HG02970 (cell line): ENCODE measurements at regions not wholly inside any gene's neighbourhood (a gene's known extent, or its start where the extent isn't known, plus 50 kb on each side); places are given as distances from the start of the nearest gene placed in this dataset.
"Not testable (repeated sequence)": the region's sequence is repeated elsewhere in the genome, so short reads cannot be mapped to it uniquely, and the experiment has no call there.

Experiments
- ATAC-seq: cut with Tn5 transposase; IDR thresholded peaks from one replicate; pipeline ENCODE4 v1.9.1; 2021; ENCODE audit warnings: mild to moderate bottlenecking, moderate library complexity, moderate number of reproducible peaks; ENCODE audit not compliant: unreplicated experiment, low FRiP score

DNA sequence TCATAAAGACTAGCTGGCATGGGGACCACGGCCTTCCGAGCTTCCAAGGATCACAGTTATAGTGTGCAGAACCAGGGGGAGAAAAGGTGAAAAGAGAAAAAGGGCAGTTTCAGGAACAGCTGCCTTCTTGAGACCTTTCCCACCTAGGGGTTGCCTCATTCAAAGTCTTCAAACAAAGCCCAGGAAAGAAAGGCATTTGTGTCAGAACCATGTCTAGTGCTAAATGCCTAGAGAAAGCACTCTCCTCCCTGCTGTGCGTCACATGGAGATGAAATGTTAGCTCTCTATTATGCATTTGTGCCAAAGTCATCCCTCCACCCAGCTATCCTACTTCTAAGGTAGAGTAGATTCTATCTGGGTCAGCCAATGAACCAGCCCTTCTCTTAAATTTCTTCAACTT is 1037.3 kb upstream of the WWC1 start:
- ATAC-seq = no peak

DNA sequence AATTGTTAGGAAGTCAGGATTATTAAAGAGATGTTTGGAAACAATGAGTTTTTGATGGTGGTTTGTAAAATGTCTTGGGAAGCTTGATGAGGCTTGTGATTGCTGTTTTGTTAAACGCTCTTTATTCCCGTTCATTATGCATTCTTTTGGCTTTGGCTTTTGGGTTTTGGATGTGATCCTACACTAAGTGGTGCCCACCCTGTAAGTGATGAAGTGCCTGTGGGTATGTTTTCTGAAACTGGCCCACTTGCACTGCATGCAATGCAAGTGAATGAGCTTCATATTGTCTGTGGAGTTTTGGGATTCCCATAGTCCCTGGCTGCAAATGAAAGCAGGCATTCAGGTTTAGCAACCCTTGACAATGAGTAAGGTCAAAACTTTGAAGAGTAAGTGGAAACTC is 1035.5 kb upstream of the WWC1 start:
- no peak for ATAC-seq

DNA sequence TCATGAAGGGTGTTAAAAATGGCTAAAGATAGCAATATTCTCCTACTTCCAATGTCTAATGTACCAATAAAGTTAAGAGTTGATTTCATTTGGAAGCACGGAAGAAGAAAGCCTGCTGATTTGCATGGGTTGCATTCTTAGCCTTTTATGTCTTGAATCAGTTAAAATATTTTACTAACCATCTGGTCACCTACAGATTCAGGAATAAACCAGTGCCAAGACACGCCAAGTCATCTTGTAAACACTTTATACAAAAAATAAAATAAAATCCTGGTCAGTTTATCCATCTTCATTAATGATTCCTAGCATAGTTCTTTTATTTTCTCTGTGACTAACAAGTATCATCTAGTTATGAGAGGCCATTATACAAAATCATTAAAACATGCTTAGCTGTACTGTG is 1031.6 kb upstream of the WWC1 start:
- ATAC-seq = no peak

DNA sequence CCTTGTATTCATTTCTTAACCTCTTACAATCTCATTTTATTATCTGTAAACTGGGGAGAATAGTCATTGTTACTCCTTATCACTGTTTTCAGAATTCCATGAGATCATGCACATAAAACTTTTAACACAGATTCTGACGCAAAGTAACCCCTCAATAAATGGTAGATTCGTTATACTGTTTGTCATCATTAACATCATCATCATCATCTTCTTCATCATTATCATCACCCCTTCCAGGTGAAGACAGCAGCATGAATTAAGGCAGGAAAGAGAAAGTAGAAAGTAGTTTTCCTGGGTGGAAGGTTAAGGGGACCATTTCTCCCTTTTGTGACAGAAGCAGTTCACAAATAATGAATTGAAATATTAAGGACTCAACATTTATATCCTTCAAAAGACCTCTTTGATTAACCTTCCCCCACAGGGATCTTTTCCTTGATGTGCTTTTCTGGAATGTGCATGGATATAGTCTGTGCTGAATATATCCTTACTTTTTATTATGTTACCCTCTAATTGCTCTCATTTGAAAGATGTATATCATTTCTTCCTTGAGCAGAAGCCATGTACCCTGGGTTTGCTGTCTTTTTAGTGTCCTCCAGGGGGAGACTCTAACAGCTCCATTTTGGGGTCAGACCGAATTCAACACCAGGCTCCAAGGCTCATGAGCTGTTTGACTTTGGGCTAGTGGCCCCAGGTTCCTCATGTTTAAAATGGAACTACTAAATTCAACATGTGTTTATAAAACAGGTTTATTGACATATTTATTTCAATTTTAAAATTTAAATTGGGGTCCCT is 1029.9 kb upstream of the WWC1 start:
- ATAC-seq = no peak

DNA sequence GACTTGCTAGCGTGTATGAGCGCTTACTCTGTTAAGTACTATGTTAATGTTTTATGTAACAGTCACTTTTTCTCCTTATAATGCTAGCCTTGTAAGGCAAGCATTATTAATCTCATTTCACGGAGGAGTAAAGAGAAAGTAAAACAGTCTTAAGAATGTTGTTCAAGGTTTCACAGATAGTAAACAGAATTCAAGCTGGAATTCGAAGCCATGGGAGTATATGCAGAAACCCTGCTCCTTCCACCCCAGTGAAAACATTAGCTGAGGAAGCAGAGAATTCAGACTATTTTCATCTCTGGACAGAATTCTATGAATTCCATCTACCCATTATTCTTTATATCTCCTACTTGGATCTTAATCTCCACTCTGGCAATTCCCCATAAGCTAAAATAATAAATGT is 1028.3 kb upstream of the WWC1 start:
- ATAC-seq = no peak

DNA sequence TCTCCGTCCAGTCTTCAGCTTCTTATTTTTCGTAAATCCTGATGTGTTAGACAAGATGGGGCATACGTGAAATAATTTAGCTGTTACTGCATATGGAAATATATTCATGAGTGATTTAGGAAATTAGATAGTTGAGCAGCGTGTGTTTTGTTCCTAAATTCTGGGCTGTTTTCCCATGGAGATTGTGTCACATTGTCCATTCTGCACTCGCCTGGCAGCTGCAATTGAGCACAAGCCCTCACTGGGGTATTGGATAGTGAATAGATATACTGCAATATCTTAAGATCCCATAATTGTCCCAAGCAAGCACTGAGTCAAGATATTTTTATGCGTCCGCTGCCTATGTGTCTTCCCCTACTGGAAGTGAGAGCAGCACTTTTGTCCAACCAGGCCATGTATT is 1027.1 kb upstream of the WWC1 start:
- no peak for ATAC-seq

GRCh38 chr5:167268337-167268736 is 1023.1 kb upstream of the WWC1 start:
- ATAC-seq = no peak

DNA sequence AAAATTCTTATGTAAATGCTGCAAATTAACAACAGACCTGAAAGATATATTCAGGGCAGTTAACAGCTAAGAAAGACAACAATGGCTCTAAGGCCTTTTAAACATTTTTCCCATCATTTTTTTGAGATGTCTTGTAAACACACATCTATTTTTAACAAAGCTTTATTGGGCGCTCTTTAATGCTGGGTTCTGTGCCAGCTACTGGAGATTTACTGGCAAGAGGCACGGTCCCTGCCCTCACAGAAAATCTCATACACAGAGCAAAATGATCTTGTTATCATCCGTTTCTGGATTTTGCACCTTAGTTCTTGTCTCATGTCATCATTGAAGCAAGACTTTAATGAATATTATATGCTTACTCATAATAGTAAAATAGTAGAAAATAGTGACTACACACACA is 1022.3 kb upstream of the WWC1 start:
- no peak for ATAC-seq

GRCh38 chr5:167271081-167271480 is 1020.4 kb upstream of the WWC1 start:
- no peak for ATAC-seq

- ATAC-seq = no peak
Observed at GRCh38 chr5:167271511-167271910, 1019.9 kb upstream of the WWC1 start.

DNA sequence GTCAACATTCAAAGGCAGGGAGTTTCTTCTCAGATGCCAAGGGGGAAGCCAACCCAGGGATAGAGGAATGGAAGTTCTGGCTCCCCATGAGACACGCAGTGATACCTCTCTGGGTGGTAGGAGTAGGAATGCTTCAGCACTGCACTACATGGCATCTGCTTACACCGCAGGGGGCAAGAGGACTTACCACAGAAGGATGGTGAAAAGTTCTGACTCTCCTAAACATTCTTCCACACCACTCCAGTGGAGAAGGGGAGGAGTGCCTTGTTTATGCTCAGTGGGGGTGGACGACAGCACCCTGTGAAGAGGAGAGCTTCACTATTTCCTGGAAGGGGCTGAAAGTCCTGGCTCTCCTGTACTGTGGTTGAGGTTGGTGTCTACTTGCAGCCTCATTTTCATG is 1011.3 kb upstream of the WWC1 start:
- no peak for ATAC-seq

DNA sequence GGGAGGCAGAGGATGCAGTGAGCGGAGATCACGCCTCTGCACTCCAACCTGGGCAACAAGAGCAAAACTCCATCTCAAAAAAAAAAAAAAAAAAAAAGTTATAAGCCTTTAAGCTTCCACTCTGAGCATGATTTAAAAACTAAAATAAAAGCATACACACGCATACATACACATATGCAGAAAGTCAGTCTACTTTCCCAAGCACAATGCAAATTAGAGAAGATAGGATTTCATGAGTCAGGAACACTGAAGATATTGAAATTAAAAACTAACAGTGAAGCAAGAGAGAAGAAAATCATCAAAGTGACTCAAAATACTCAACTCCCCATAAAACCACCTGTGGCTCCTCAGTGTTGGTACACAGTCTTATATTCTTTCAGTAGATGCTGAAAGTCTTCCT is 1009.5 kb upstream of the WWC1 start:
- no peak for ATAC-seq

GRCh38 chr5:167283691-167284090 is 1007.8 kb upstream of the WWC1 start:
- no peak for ATAC-seq

- ATAC-seq = no peak
Observed at GRCh38 chr5:167284222-167284890, 1007.1 kb upstream of the WWC1 start.

GRCh38 chr5:167285591-167285990 is 1005.9 kb upstream of the WWC1 start:
- no peak for ATAC-seq

DNA sequence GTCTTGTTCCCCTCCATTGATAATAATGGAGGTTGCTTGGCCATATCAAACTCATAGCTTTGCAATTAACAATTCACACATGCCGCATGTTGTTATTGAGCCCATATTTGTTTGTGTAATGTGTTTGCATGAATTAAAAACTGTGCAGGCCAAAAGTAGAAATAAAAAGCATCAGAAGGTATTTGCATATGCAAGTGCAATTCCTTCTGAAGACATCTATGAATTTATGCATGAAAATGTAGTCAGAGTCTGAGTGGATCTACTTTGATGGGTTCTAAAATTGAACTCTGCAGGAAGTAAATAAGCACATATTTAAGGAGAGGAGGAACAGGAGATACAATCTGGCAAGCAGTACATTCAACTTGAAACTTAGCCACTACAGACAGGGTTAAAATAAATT is 1004.6 kb upstream of the WWC1 start:
- ATAC-seq = no peak

DNA sequence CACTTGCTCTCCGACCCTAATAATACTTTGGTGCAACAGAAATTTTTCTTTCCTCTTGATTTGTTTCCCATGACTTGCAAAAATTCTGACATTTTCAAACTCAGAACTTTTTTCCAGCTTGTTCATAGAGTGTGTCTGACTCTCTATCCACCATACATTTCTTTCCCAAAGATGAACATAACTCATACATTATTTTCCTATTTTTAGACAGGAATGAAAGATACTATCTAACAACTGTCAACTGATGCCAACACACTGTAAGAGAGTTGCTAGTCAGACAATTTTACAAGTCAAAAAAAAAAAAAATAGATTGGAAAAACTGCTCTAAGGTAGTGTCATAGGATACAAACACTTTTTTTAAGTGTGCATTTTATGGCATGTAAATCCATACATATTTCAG is 1001.0 kb upstream of the WWC1 start:
- no peak for ATAC-seq

DNA sequence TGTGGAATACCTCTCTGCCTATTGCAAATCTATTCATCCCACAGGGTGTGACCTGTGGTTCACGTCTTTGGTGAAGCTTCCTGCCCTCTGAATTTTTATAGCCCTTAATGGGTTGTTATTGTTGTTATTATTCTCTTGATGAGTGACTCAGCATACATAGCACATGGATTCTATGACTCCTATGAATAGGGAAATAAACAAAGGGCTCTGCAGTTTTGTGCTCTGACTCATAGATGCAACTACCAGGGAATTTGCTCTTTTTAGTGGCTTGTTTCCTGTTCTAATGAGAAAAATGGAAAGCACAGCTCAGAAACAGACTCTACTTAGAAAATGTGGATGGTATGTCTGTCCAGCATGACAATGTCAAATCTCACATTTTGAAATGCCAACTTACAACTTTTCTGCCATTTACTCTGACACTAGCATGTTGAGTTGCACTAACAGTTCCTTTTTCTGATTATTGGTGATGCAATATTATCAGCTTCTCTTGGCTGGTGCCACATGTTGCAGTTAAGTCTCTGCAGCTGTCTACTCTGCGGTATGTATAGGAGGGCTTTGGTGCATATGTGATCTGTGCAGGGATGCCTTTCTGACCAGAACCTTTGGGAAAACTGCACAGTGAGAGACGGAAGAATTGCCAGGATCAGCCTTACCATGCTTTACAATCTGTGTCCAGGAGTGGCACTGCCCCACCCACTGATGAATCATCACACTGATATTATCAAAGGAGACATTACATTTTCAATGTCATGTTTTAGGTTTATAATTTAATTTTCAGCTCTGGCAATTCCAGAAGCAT is 996.4 kb upstream of the WWC1 start:
- no peak for ATAC-seq

GRCh38 chr5:167295681-167296005 is 995.8 kb upstream of the WWC1 start:
- ATAC-seq = no peak

DNA sequence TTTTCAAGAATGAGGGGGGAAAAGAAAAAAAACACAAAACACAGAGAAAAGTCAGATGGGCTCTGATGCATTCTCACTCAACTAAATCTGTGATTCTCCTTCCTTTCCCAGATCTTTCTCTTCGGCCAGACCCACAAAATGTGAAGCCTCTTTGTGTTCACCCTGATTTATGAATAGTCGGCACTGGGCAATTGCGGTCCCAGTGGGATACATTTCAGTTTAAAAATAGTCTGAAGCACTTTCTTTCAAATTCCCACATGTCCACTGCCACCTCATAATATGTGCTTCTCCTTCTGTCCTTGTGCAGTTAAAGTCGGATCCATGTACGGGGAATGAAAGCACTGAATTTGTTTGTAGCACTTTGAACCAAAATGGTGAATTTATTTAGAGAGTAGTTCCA is 995.4 kb upstream of the WWC1 start:
- no peak for ATAC-seq

DNA sequence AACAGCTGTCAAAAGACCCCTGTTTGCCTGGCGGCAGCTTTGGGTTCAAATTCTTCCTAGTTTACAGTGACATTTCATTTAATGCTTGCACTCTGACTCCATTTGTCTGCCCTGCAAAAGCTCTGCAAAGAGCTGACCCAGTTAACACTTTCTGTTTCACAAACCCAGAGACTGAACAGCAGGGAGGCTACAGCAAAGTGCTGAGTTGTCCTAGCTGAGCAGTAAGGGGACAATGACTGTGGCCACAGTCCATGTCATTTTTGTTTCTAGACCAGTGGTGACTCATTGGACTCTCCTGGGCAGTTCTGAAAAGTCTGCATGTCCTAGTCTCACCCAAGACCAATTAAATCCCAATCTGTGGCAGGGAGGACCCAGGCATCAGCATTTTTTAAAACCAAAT is 994.8 kb upstream of the WWC1 start:
- no peak for ATAC-seq

DNA sequence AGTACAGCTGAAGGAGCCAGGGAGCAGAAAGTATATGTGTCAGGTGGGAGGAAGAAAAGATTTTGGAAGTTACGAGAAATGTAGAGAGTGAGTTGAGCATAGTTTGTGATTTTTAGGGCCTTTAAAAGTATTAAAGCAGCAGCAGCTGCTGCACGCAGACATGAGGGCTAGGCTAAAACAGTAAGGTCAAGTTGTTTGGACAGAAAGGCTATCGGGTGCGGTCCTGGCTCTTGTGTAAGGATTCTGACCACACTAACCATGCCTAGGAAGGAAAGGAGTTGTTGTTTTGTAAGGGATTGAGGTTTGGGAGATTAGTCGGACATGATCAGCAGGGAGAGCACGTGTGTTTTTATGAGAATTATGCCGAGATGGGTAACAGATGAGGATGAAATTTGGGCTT is 991.6 kb upstream of the WWC1 start:
- ATAC-seq = not testable (repeated sequence)
